ENCODE measurements at regions not wholly inside any gene's neighbourhood (a gene's known extent, or its start where the extent isn't known, plus 50 kb on each side); places are given as distances from the start of the nearest gene placed in this dataset.

GRCh38 chr7:25877802-25878789 is 273.9 kb upstream of the NFE2L3 start:
- DNase-seq, result no peak

- DNase-seq, result no peak
Measured at GRCh38 chr7:25879799-25880198, 272.2 kb upstream of the NFE2L3 start.

GRCh38 chr7:25881317-25882037 is 270.5 kb upstream of the NFE2L3 start:
- DNase-seq, result no peak

GRCh38 chr7:25882151-25882773 is 269.7 kb upstream of the NFE2L3 start:
- no peak for DNase-seq

GRCh38 chr7:25884265-25884828 is 267.7 kb upstream of the NFE2L3 start:
- DNase-seq, result no peak

- no peak for DNase-seq
Measured at GRCh38 chr7:25885057-25885576, 266.9 kb upstream of the NFE2L3 start.

GRCh38 chr7:25886387-25887240 is 265.4 kb upstream of the NFE2L3 start:
- DNase-seq, result no peak

GRCh38 chr7:25887266-25887665 is 264.7 kb upstream of the NFE2L3 start:
- DNase-seq, result no peak

GRCh38 chr7:25887795-25888559 is 264.0 kb upstream of the NFE2L3 start:
- DNase-seq, result no peak

GRCh38 chr7:25889765-25890164 is 262.2 kb upstream of the NFE2L3 start:
- DNase-seq, result no peak

- DNase-seq, result no peak
Measured at GRCh38 chr7:25891591-25891990, 260.4 kb upstream of the NFE2L3 start.

- no peak for DNase-seq
Measured at GRCh38 chr7:25893436-25893835, 258.6 kb upstream of the NFE2L3 start.

- DNase-seq, result peak in 1 of 2 donors; percentile 24
Measured at GRCh38 chr7:25894002-25894901, 257.7 kb upstream of the NFE2L3 start.

- DNase-seq, result peak; percentile 55 to 63
Measured at GRCh38 chr7:25894902-25895791, 256.9 kb upstream of the NFE2L3 start.

GRCh38 chr7:25895792-25896171 is 256.2 kb upstream of the NFE2L3 start:
- no peak for DNase-seq

GRCh38 chr7:25897261-25897782 is 254.7 kb upstream of the NFE2L3 start:
- no peak for DNase-seq

GRCh38 chr7:25900245-25900644 is 251.8 kb upstream of the NFE2L3 start:
- no peak for DNase-seq

GRCh38 chr7:25900877-25901276 is 251.1 kb upstream of the NFE2L3 start:
- DNase-seq, result no peak

- no peak for DNase-seq
Measured at GRCh38 chr7:25901658-25902057, 250.3 kb upstream of the NFE2L3 start.

Measured in stimulated activated CD4-positive, alpha-beta T cell treated with anti-CD3 and anti-CD28 coated beads, Interleukin-2, amount 100 ng/mL, for 48 hours (primary cell).